Suprapubic skin (tissue), 4 donors: ENCODE measurements at regions not wholly inside any gene's neighbourhood (a gene's known extent, or its start where the extent isn't known, plus 50 kb on each side); places are given as distances from the start of the nearest gene placed in this dataset.

ENCODE experiments used
- DNase-seq, 2 donors: peaks; one replicate each; pipeline ENCODE4 v3.0.0-alpha.2; 2019; ENCODE audit warnings: low spot score in 2 of 2
- H3K27ac ChIP-seq: fragments of 200-600 bp; sonication (generic); one replicate; pipeline ENCODE4 v1.5.1; 2019
- H3K27me3 ChIP-seq: fragments of 200-600 bp; sonication (generic); one replicate; pipeline ENCODE4 v1.5.1; 2019
- H3K36me3 ChIP-seq: fragments of 200-600 bp; sonication (generic); one replicate; pipeline ENCODE4 v1.5.1; 2019
- H3K4me1 ChIP-seq: fragments of 200-600 bp; sonication (generic); one replicate; pipeline ENCODE4 v1.5.1; 2019
- H3K4me3 ChIP-seq: fragments of 200-600 bp; sonication (generic); one replicate; pipeline ENCODE4 v1.5.1; 2019; ENCODE audit warnings: mild to moderate bottlenecking
- H3K9me3 ChIP-seq: fragments of 200-600 bp; sonication (generic); one replicate; pipeline ENCODE4 v1.5.1; 2019
- EP300 ChIP-seq: sonication (generic); formaldehyde crosslinking; IDR thresholded peaks from one replicate; pipeline ENCODE4 v1.6.1; 2017; ENCODE audit warnings: antibody characterized with exemption
- POLR2A ChIP-seq, 2 donors: fragments of 450-650 bp; IDR thresholded peaks; one replicate each; pipeline ENCODE4 v1.6.1; 2017; ENCODE audit warnings: antibody characterized with exemption in 2 of 2, mild to moderate bottlenecking in 2 of 2, moderate library complexity in 2 of 2
- POLR2AphosphoS5 ChIP-seq, 3 donors: sonication (generic); formaldehyde crosslinking; IDR thresholded peaks; one replicate each; pipeline ENCODE4 v1.6.1; 2017; ENCODE audit warnings: antibody characterized with exemption in 3 of 3
- WGBS: methylation state at CpG from one replicate; pipeline ENCODE4 v1.1.5; 2018; 5-methylcytosine and 5-hydroxymethylcytosine counted together
- TF ChIP-seq, protein P1 (sequence below), 2 donors: fragments of 200-600 bp in 1 of 2; fragments of 450-650 bp in 1 of 2; sonication (generic) in 1 of 2; IDR thresholded peaks; one replicate each; pipeline ENCODE4 v1.5.1; 2016 to 2019; ENCODE audit warnings: antibody characterized with exemption in 2 of 2, mild to moderate bottlenecking in 1 of 2, moderate library complexity in 1 of 2

GRCh38 chr6:5898102-5898501 is 108.6 kb downstream of the NRN1 start:
- TF ChIP-seq EP300 (no peak), POLR2A (IDR thresholded peaks at IDR 0.05) (no peak), POLR2AphosphoS5 (IDR thresholded peaks at IDR 0.05) (no peak)
- TF ChIP-seq, protein P1, sequence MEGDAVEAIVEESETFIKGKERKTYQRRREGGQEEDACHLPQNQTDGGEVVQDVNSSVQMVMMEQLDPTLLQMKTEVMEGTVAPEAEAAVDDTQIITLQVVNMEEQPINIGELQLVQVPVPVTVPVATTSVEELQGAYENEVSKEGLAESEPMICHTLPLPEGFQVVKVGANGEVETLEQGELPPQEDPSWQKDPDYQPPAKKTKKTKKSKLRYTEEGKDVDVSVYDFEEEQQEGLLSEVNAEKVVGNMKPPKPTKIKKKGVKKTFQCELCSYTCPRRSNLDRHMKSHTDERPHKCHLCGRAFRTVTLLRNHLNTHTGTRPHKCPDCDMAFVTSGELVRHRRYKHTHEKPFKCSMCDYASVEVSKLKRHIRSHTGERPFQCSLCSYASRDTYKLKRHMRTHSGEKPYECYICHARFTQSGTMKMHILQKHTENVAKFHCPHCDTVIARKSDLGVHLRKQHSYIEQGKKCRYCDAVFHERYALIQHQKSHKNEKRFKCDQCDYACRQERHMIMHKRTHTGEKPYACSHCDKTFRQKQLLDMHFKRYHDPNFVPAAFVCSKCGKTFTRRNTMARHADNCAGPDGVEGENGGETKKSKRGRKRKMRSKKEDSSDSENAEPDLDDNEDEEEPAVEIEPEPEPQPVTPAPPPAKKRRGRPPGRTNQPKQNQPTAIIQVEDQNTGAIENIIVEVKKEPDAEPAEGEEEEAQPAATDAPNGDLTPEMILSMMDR (IDR thresholded peaks at IDR 0.05), result no peak
- Histone ChIP-seq H3K4me3 (no peak overlapping the region), H3K27me3 (no peaks in the 10 kb centered on the region), H3K9me3 (no peaks in the 10 kb centered on the region), H3K4me1 (no peaks in the 10 kb centered on the region), H3K36me3 (no peaks in the 10 kb centered on the region), H3K27ac (no peak overlapping the region)
- DNase-seq, result no peak
- 100% methylated on average over 1 of the region's 1 CpG for WGBS

GRCh38 chr6:5896476-5897200 is 110.1 kb downstream of the NRN1 start:
- TF ChIP-seq, protein P1 (IDR thresholded peaks at IDR 0.05), result no peak
- no peak for TF ChIP-seq POLR2AphosphoS5 (IDR thresholded peaks at IDR 0.05)
- TF ChIP-seq EP300, result no peak
- TF ChIP-seq POLR2A (IDR thresholded peaks at IDR 0.05), result no peak
- WGBS, result 84% methylated on average over 12 of the region's 12 CpGs
- Histone ChIP-seq H3K9me3 (no peaks in the 10 kb centered on the region), H3K4me3 (no peak overlapping the region), H3K4me1 (no peaks in the 10 kb centered on the region), H3K36me3 (no peaks in the 10 kb centered on the region), H3K27me3 (no peaks in the 10 kb centered on the region), H3K27ac (no peak overlapping the region)
- no peak for DNase-seq

DNA sequence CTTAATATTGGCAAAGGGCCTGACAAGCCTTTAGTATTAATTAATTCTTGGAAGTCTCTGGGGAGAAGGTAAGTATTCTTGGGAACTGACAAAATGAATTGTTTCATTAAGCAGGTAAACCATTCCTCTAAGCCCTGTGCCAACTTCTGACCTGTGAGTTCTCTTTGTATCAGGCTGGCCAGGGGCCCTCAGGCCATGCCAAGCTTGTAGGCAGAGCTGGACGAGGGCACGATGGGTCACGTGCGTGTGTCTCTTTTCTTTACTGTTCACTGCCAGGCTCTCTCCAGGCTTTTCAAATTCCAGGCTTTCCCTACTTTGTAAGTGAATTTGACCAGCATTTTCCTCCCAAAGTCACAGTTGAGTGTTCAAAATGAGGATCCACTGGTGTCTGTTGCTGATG is 112.4 kb downstream of the NRN1 start:
- Histone ChIP-seq H3K9me3 (no peaks in the 10 kb centered on the region), H3K27ac (no peak overlapping the region), H3K27me3 (no peaks in the 10 kb centered on the region), H3K4me3 (no peak overlapping the region), H3K36me3 (no peaks in the 10 kb centered on the region), H3K4me1 (no peaks in the 10 kb centered on the region)
- DNase-seq, result no peak
- 77% methylated on average over 4 of the region's 4 CpGs for WGBS
- TF ChIP-seq POLR2AphosphoS5 (IDR thresholded peaks at IDR 0.05) (no peak), POLR2A (IDR thresholded peaks at IDR 0.05) (no peak), EP300 (no peak)
- TF ChIP-seq, protein P1 (IDR thresholded peaks at IDR 0.05), result no peak

DNA sequence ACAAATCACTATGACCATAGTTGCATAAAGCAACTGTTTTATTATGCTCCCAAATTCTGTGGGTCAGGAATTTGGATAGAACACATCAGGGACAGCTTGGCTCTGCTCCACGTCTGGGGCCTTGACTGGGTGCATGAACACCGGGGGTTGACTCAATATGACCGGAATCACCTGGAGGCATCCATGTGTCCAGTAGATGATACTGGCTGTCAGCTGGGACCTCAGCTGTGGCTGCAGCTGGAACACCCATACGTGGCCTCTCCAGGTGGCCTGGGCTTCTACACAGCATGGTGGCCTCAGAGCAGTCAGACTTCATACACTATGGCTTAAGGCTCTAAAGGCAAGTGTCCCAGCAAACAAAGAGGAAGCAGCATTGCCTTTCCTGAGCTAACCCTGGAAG is 113.4 kb downstream of the NRN1 start:
- H3K4me3 ChIP-seq, result no peak overlapping the region
- TF ChIP-seq EP300, result no peak
- TF ChIP-seq POLR2AphosphoS5 (IDR thresholded peaks at IDR 0.05), result no peak
- no peak for TF ChIP-seq POLR2A (IDR thresholded peaks at IDR 0.05)
- TF ChIP-seq, protein P1 (IDR thresholded peaks at IDR 0.05), result no peak
- no peaks in the 10 kb centered on the region for H3K27me3 ChIP-seq
- H3K27ac ChIP-seq, result no peak overlapping the region
- H3K9me3 ChIP-seq, result no peaks in the 10 kb centered on the region
- no peaks in the 10 kb centered on the region for H3K36me3 ChIP-seq
- WGBS, result 86% methylated on average over 4 of the region's 4 CpGs
- no peak for DNase-seq
- no peaks in the 10 kb centered on the region for H3K4me1 ChIP-seq

DNA sequence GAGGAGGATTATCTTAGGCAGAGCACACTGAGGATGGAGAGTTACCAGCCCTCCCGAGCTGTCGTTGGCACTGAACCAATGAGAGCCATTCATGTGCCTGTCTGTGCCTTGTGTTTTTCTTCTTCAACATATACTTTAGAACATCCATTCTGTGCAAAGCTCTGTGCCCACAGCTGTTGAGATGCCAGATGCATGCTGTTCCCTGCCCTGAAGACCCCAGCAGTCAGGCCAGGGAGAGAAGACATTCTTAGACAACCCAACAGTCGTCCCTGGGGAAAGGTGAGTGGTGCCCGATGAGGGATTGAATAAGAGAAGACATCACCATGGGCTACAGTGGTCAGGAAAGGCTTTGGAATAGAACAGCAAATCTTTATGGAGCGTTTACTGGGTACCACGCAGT is 114.1 kb downstream of the NRN1 start:
- no peaks in the 10 kb centered on the region for H3K4me1 ChIP-seq
- H3K27ac ChIP-seq, result no peak overlapping the region
- no peaks in the 10 kb centered on the region for H3K9me3 ChIP-seq
- WGBS, result 92% methylated on average over 6 of the region's 6 CpGs
- TF ChIP-seq POLR2A (IDR thresholded peaks at IDR 0.05) (no peak), POLR2AphosphoS5 (IDR thresholded peaks at IDR 0.05) (no peak)
- TF ChIP-seq, protein P1 (IDR thresholded peaks at IDR 0.05), result no peak
- H3K27me3 ChIP-seq, result no peaks in the 10 kb centered on the region
- no peaks in the 10 kb centered on the region for H3K36me3 ChIP-seq
- no peak for DNase-seq
- no peak overlapping the region for H3K4me3 ChIP-seq
